ENCODE measurements at regions not wholly inside any gene's neighbourhood (a gene's known extent, or its start where the extent isn't known, plus 50 kb on each side); places are given as distances from the start of the nearest gene placed in this dataset.

DNA sequence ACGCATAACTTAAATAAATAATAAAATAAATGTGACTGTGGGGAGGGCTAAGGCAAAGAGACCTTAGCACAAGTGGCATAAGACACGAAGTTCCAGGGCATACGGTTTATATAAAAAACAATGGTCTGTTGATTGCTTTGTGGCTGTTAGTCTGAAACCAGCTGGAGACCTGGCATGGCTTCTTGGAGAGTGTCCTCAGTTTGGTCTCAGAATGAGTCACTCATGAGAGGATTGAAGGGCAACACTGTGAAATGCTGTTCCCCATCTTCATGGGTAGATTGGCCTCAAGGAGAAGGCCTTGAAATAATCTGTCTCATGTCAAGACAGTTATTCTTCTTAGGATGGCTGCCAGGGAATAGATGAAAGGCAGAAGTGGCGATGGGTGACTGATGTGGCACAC lies 62.2 kb downstream of the SOX2 start:
- H3K27ac ChIP-seq (replicated peaks), result no peak overlapping the region
- TF ChIP-seq POLR2AphosphoS5 (IDR thresholded peaks at IDR 0.05; ENCODE audit: low read depth) (no peak), SPI1 (IDR thresholded peaks at IDR 0.05; ENCODE audit: borderline replicate concordance, low read depth) (no peak), GABPA (IDR thresholded peaks at IDR 0.05; ENCODE audit: low read depth) (no peak)
- TF ChIP-seq, protein P1, sequence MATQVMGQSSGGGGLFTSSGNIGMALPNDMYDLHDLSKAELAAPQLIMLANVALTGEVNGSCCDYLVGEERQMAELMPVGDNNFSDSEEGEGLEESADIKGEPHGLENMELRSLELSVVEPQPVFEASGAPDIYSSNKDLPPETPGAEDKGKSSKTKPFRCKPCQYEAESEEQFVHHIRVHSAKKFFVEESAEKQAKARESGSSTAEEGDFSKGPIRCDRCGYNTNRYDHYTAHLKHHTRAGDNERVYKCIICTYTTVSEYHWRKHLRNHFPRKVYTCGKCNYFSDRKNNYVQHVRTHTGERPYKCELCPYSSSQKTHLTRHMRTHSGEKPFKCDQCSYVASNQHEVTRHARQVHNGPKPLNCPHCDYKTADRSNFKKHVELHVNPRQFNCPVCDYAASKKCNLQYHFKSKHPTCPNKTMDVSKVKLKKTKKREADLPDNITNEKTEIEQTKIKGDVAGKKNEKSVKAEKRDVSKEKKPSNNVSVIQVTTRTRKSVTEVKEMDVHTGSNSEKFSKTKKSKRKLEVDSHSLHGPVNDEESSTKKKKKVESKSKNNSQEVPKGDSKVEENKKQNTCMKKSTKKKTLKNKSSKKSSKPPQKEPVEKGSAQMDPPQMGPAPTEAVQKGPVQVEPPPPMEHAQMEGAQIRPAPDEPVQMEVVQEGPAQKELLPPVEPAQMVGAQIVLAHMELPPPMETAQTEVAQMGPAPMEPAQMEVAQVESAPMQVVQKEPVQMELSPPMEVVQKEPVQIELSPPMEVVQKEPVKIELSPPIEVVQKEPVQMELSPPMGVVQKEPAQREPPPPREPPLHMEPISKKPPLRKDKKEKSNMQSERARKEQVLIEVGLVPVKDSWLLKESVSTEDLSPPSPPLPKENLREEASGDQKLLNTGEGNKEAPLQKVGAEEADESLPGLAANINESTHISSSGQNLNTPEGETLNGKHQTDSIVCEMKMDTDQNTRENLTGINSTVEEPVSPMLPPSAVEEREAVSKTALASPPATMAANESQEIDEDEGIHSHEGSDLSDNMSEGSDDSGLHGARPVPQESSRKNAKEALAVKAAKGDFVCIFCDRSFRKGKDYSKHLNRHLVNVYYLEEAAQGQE (IDR thresholded peaks at IDR 0.05; ENCODE audit: insufficient replicate concordance, low read depth), result no peak
- TF ChIP-seq, protein P2, sequence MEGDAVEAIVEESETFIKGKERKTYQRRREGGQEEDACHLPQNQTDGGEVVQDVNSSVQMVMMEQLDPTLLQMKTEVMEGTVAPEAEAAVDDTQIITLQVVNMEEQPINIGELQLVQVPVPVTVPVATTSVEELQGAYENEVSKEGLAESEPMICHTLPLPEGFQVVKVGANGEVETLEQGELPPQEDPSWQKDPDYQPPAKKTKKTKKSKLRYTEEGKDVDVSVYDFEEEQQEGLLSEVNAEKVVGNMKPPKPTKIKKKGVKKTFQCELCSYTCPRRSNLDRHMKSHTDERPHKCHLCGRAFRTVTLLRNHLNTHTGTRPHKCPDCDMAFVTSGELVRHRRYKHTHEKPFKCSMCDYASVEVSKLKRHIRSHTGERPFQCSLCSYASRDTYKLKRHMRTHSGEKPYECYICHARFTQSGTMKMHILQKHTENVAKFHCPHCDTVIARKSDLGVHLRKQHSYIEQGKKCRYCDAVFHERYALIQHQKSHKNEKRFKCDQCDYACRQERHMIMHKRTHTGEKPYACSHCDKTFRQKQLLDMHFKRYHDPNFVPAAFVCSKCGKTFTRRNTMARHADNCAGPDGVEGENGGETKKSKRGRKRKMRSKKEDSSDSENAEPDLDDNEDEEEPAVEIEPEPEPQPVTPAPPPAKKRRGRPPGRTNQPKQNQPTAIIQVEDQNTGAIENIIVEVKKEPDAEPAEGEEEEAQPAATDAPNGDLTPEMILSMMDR (IDR thresholded peaks at IDR 0.05; ENCODE audit: insufficient read depth, low read length), result no peak
- DNase-seq (ENCODE audit: low read depth in 1 of 2, low spot score in 1 of 2), result no peak

DNA sequence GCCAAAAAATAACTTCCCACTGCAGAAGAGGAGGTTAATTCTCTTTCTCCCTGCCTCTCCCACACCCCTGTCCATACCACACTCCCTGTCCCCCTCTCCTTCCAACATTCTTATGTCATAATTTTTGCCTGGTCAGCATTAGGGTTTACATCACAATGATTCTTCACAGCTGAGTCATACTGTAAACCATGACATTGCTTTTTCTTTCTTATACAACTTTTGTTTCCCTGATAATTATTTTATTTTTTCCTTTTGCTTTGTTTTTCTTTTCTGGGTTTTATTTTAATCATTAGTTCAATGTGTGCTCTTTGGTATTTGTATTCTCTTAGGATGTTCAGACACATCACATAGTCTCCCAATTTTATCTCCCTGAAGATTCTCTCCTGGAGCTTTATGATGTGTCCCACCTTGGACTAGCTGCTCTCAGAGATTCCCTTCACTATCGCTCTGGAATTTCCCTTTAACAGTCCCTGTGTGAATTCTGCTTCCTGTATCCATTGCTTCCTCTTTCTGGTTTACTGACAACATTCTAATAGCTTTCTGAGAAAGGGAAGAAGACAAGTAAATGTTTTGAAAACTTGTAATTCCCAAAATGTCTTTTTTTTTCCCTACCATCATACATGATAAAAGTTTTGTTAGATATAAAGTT lies 70.7 kb downstream of the SOX2 start:
- TF ChIP-seq POLR2AphosphoS5 (IDR thresholded peaks at IDR 0.05; ENCODE audit: low read depth), result no peak
- TF ChIP-seq SPI1 (IDR thresholded peaks at IDR 0.05; ENCODE audit: borderline replicate concordance, low read depth), result no peak
- TF ChIP-seq, protein P2 (IDR thresholded peaks at IDR 0.05; ENCODE audit: insufficient read depth, low read length), result no peak
- no peak for TF ChIP-seq GABPA (IDR thresholded peaks at IDR 0.05; ENCODE audit: low read depth)
- TF ChIP-seq, protein P1 (IDR thresholded peaks at IDR 0.05; ENCODE audit: insufficient replicate concordance, low read depth), result no peak
- no peak for DNase-seq (ENCODE audit: low read depth in 1 of 2, low spot score in 1 of 2)

More for the DNA sequence above, 62.2 kb downstream of the SOX2 start:
- no peak overlapping the region for H3K4me3 ChIP-seq (replicated peaks; ENCODE audit: insufficient read depth, low read length)
- H3K27me3 ChIP-seq (ENCODE audit: insufficient read depth, poor library complexity, severe bottlenecking), result no peaks in the 10 kb centered on the region

DNA sequence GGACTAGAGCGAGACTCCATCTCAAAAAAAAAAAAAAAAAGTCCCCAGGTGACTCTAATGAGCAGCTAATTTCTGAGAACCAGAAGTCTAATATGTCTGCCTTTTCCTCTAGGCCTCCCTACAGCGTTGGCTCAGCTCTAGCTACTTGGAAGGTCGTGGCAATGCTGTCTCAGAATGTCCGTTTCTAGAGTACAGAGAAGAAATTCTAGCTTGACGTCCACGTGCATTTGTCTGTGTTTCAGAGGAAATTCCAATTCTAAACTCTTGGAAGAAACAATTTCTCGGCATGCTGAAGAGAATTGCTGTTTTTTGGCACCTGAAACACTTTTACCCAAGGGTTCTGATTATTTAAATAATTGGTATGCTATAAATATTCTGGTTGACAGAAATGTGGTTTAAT lies 78.8 kb downstream of the SOX2 start:
- no peak for TF ChIP-seq GABPA (IDR thresholded peaks at IDR 0.05; ENCODE audit: low read depth)
- no peak for TF ChIP-seq SPI1 (IDR thresholded peaks at IDR 0.05; ENCODE audit: borderline replicate concordance, low read depth)
- TF ChIP-seq, protein P2 (IDR thresholded peaks at IDR 0.05; ENCODE audit: insufficient read depth, low read length), result no peak
- TF ChIP-seq, protein P1 (IDR thresholded peaks at IDR 0.05; ENCODE audit: insufficient replicate concordance, low read depth), result no peak
- no peak for TF ChIP-seq POLR2AphosphoS5 (IDR thresholded peaks at IDR 0.05; ENCODE audit: low read depth)
- H3K27ac ChIP-seq (replicated peaks), result no peak overlapping the region
- no peak for DNase-seq (ENCODE audit: low read depth in 1 of 2, low spot score in 1 of 2)
- H3K27me3 ChIP-seq (ENCODE audit: insufficient read depth, poor library complexity, severe bottlenecking), result no peaks in the 10 kb centered on the region
- no peak overlapping the region for H3K4me3 ChIP-seq (replicated peaks; ENCODE audit: insufficient read depth, low read length)

More for the DNA sequence above, 70.7 kb downstream of the SOX2 start:
- Histone ChIP-seq H3K27ac (replicated peaks) (no peak overlapping the region), H3K27me3 (ENCODE audit: insufficient read depth, poor library complexity, severe bottlenecking) (no peaks in the 10 kb centered on the region), H3K4me3 (replicated peaks; ENCODE audit: insufficient read depth, low read length) (no peak overlapping the region)

All from HL-60 (cell line).